NCI-H2171 treated with DMSO at 0.1 percent for 48 hours (cell line): ENCODE measurements at regions not wholly inside any gene's neighbourhood (a gene's known extent, or its start where the extent isn't known, plus 50 kb on each side); places are given as distances from the start of the nearest gene placed in this dataset.

Experiments
- DNase-seq: peaks from one replicate; lab custom pipeline; 2025; lab: John Stamatoyannopoulos, UW

GRCh38 chr2:122391726-122392125, 636.3 kb downstream of the TSN start:
- no peak for DNase-seq

GRCh38 chr2:122395687-122396086, 640.2 kb downstream of the TSN start:
- no peak for DNase-seq

- DNase-seq, result no peak
These were observed 655.8 kb downstream of the TSN start for GRCh38 chr2:122411231-122411630.

- DNase-seq, result peak; percentile 17
These were observed 656.9 kb downstream of the TSN start for GRCh38 chr2:122412360-122412759.

- no peak for DNase-seq
These were observed 659.5 kb downstream of the TSN start for GRCh38 chr2:122414902-122415301.

GRCh38 chr2:122417114-122417513, 661.7 kb downstream of the TSN start:
- no peak for DNase-seq

GRCh38 chr2:122421775-122422174, 666.3 kb downstream of the TSN start:
- no peak for DNase-seq

- no peak for DNase-seq
These were observed 667.0 kb downstream of the TSN start for GRCh38 chr2:122422384-122422991.

GRCh38 chr2:122423934-122424333, 668.5 kb downstream of the TSN start:
- DNase-seq, result no peak

- no peak for DNase-seq
These were observed 677.8 kb downstream of the TSN start for GRCh38 chr2:122433123-122433754.

GRCh38 chr2:122445003-122445402, 689.6 kb downstream of the TSN start:
- no peak for DNase-seq

- no peak for DNase-seq
These were observed 691.3 kb downstream of the TSN start for GRCh38 chr2:122446761-122447160.

- no peak for DNase-seq
These were observed 691.8 kb downstream of the TSN start for GRCh38 chr2:122447237-122447636.

- DNase-seq, result peak; percentile 41
These were observed 695.6 kb downstream of the TSN start for GRCh38 chr2:122451040-122451439.

- no peak for DNase-seq
These were observed 696.2 kb downstream of the TSN start for GRCh38 chr2:122451697-122452096.

- no peak for DNase-seq
These were observed 713.7 kb downstream of the TSN start for GRCh38 chr2:122469147-122469546.

- no peak for DNase-seq
These were observed 716.3 kb downstream of the TSN start for GRCh38 chr2:122471753-122472152.

GRCh38 chr2:122478117-122478516, 722.7 kb downstream of the TSN start:
- DNase-seq, result no peak

- no peak for DNase-seq
These were observed 723.3 kb downstream of the TSN start for GRCh38 chr2:122478771-122479170.

- no peak for DNase-seq
These were observed 725.2 kb downstream of the TSN start for GRCh38 chr2:122480501-122481243.

GRCh38 chr2:122481244-122481622, 725.8 kb downstream of the TSN start:
- no peak for DNase-seq

- DNase-seq, result no peak
These were observed 726.3 kb downstream of the TSN start for GRCh38 chr2:122481717-122482116.

GRCh38 chr2:122486086-122486485, 730.6 kb downstream of the TSN start:
- DNase-seq, result no peak
